GM12891 (cell line): ENCODE measurements at regions not wholly inside any gene's neighbourhood (a gene's known extent, or its start where the extent isn't known, plus 50 kb on each side); places are given as distances from the start of the nearest gene placed in this dataset.

Source experiments
- PAX5 ChIP-seq: IDR thresholded peaks from 2 replicates; pipeline ENCODE4 v1.6.1; 2011; ENCODE audit warnings: low read length, moderate library complexity, mild to moderate bottlenecking; ENCODE audit not compliant: insufficient read depth, severe bottlenecking
- POLR2A ChIP-seq: IDR thresholded peaks from 2 replicates; pipeline ENCODE4 v1.6.1; 2011; ENCODE audit warnings: low read depth, low read length, control low read depth
- POLR2AphosphoS5 ChIP-seq: IDR thresholded peaks from 2 replicates; pipeline ENCODE4 v1.6.1; 2011; ENCODE audit warnings: low read depth, low read length, control low read depth
- TAF1 ChIP-seq: IDR thresholded peaks from 2 replicates; pipeline ENCODE4 v1.6.1; 2011; ENCODE audit warnings: low read depth, low read length, control low read depth

GRCh38 chr6:85944776-85945175, 302.1 kb upstream of the SYNCRIP start:
- TF ChIP-seq POLR2A (no peak), POLR2AphosphoS5 (no peak), TAF1 (no peak), PAX5 (no peak)
